PC-9 (cell line): ENCODE measurements at regions not wholly inside any gene's neighbourhood (a gene's known extent, or its start where the extent isn't known, plus 50 kb on each side); places are given as distances from the start of the nearest gene placed in this dataset.

Experiments used
- EZH2 ChIP-seq: fragments of 200-600 bp; sonication (generic); IDR thresholded peaks from 2 replicates; pipeline ENCODE4 v1.8.0; 2017; ENCODE audit warnings: antibody characterized with exemption, low read depth
- TF ChIP-seq, protein P1 (sequence below): fragments of 200-600 bp; sonication (generic); conservative IDR thresholded peaks from 2 replicates; pipeline ENCODE4 v1.6.1; 2017; ENCODE audit warnings: mixed run types, antibody characterized with exemption, mild to moderate bottlenecking, moderate library complexity

DNA sequence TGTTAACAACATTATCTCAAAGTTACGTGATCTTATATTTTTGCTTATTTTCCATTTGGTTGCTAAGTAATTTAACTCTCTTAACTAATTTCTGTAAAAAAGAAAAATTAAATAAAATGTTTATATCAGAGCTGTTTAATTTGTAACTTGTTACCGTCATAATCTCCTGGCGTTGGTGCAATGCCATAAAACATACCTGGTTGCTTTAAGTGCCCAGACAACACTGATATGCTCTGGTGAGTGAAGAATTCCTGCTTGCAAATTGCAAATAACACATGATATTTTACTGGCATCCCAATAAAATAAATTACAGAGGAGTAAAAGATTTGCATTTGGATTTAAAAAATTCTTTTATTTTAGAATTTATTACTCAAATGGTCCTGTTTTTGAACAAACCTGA is 640.1 kb upstream of the MIS18BP1 start:
- TF ChIP-seq, protein P1, sequence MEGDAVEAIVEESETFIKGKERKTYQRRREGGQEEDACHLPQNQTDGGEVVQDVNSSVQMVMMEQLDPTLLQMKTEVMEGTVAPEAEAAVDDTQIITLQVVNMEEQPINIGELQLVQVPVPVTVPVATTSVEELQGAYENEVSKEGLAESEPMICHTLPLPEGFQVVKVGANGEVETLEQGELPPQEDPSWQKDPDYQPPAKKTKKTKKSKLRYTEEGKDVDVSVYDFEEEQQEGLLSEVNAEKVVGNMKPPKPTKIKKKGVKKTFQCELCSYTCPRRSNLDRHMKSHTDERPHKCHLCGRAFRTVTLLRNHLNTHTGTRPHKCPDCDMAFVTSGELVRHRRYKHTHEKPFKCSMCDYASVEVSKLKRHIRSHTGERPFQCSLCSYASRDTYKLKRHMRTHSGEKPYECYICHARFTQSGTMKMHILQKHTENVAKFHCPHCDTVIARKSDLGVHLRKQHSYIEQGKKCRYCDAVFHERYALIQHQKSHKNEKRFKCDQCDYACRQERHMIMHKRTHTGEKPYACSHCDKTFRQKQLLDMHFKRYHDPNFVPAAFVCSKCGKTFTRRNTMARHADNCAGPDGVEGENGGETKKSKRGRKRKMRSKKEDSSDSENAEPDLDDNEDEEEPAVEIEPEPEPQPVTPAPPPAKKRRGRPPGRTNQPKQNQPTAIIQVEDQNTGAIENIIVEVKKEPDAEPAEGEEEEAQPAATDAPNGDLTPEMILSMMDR, result no peak
- no peak for TF ChIP-seq EZH2
